CD14-positive monocyte (primary cell): ENCODE measurements at regions not wholly inside any gene's neighbourhood (a gene's known extent, or its start where the extent isn't known, plus 50 kb on each side); places are given as distances from the start of the nearest gene placed in this dataset.

Experiments
- DNase-seq, 3 donors: peaks; one replicate each; pipeline ENCODE4 v3.0.0-alpha.2; 2011 to 2022
- H2AFZ ChIP-seq: 2 replicates; pipeline ENCODE4 v1.6.0; 2012; ENCODE audit warnings: mild to moderate bottlenecking, low read depth, low read length, inconsistent platforms; ENCODE audit not compliant: insufficient read depth, poor library complexity, severe bottlenecking
- H3K27ac ChIP-seq, 2 donors: 1 replicate in 1 of 2; 2 replicates in 1 of 2; pipeline ENCODE4 v1.5.1; 2012 to 2013; ENCODE audit warnings: low read length in 2 of 2, control low read depth in 1 of 2, inconsistent platforms in 1 of 2, low read depth in 1 of 2, mild to moderate bottlenecking in 1 of 2
- H3K27me3 ChIP-seq, 2 donors: one replicate each; pipeline versions ENCODE4 v1.6.0 to v1.6.1; 2011 to 2013; ENCODE audit warnings: low read length in 2 of 2; ENCODE audit not compliant: control insufficient read depth in 2 of 2, insufficient read depth in 2 of 2
- H3K36me3 ChIP-seq, 2 donors: replicated peaks in 1 of 2; 1 replicate in 1 of 2; 2 replicates in 1 of 2; pipeline versions ENCODE4 v1.5.1 to v1.6.1; 2012 to 2013; ENCODE audit warnings: low read length in 2 of 2, control low read depth in 1 of 2, inconsistent platforms in 1 of 2, mild to moderate bottlenecking in 1 of 2; ENCODE audit not compliant: insufficient read depth in 2 of 2, control insufficient read depth in 1 of 2
- H3K4me1 ChIP-seq, 2 donors: 1 replicate in 1 of 2; 2 replicates in 1 of 2; pipeline versions ENCODE4 v1.5.1 to v1.6.1; 2012 to 2013; ENCODE audit warnings: low read length in 2 of 2, control low read depth in 1 of 2, inconsistent platforms in 1 of 2, mild to moderate bottlenecking in 1 of 2, moderate library complexity in 1 of 2; ENCODE audit not compliant: insufficient read depth in 2 of 2, control insufficient read depth in 1 of 2
- H3K4me2 ChIP-seq: replicated peaks from 2 replicates; pipeline ENCODE3; 2012; ENCODE audit warnings: low read length, moderate library complexity, mild to moderate bottlenecking; ENCODE audit not compliant: poor library complexity, severe bottlenecking; ENCODE audit errors: extremely low read depth
- H3K4me3 ChIP-seq, 3 experiments: fragments of 200-600 bp in 1 of 3; sonication (generic) in 1 of 3; replicated peaks in 1 of 3; 1 replicate in 2 of 3; 2 replicates in 1 of 3; pipeline ENCODE4 v1.5.1; 2011 to 2013; ENCODE audit warnings: low read length in 3 of 3, mild to moderate bottlenecking in 3 of 3, control low read depth in 2 of 3, low read depth in 2 of 3, inconsistent platforms in 1 of 3, moderate library complexity in 1 of 3
- H3K79me2 ChIP-seq: 2 replicates; pipeline ENCODE4 v1.6.0; 2012; ENCODE audit warnings: mild to moderate bottlenecking, control low read depth, inconsistent platforms, low read length, moderate library complexity; ENCODE audit not compliant: insufficient read depth
- H3K9ac ChIP-seq: 2 replicates; pipeline ENCODE4 v1.6.0; 2017; ENCODE audit warnings: low read length, mild to moderate bottlenecking; ENCODE audit not compliant: insufficient read depth, poor library complexity, severe bottlenecking
- H3K9me3 ChIP-seq, 2 donors: replicated peaks in 1 of 2; 1 replicate in 1 of 2; 2 replicates in 1 of 2; pipeline versions ENCODE4 v1.5.1 to v1.6.1; 2012 to 2013; ENCODE audit warnings: low read length in 2 of 2, control low read depth in 1 of 2; ENCODE audit not compliant: control insufficient read depth in 1 of 2, insufficient read depth in 1 of 2
- H4K20me1 ChIP-seq: 2 replicates; pipeline ENCODE4 v1.6.0; 2012; ENCODE audit warnings: mild to moderate bottlenecking, low read length, control low read depth, moderate library complexity; ENCODE audit not compliant: insufficient read depth
- H3K27ac Mint-ChIP-seq, 7 donors: one replicate each; pipeline ENCODE4 v1.8.0; 2020; ENCODE audit warnings: mild to moderate bottlenecking in 7 of 7, mixed read lengths in 7 of 7, moderate library complexity in 6 of 7, inconsistent platforms in 2 of 7
- H3K27me3 Mint-ChIP-seq, 3 donors: one replicate each; pipeline ENCODE4 v1.8.0; 2021 to 2022; ENCODE audit warnings: low read depth in 3 of 3, mild to moderate bottlenecking in 3 of 3, mixed read lengths in 3 of 3, moderate library complexity in 3 of 3, inconsistent platforms in 1 of 3
- H3K36me3 Mint-ChIP-seq, 2 donors: one replicate each; pipeline ENCODE4 v1.8.0; 2020; ENCODE audit warnings: mixed read lengths in 2 of 2, inconsistent platforms in 1 of 2, mild to moderate bottlenecking in 1 of 2
- H3K4me1 Mint-ChIP-seq: one replicate; pipeline ENCODE4 v1.8.0; 2020; ENCODE audit warnings: mild to moderate bottlenecking, mixed read lengths
- H3K4me3 Mint-ChIP-seq, 2 donors: one replicate each; pipeline ENCODE4 v1.8.0; 2020; ENCODE audit warnings: mild to moderate bottlenecking in 2 of 2, mixed read lengths in 2 of 2, moderate library complexity in 1 of 2
- H3K9me3 Mint-ChIP-seq, 7 donors: one replicate each; pipeline ENCODE4 v1.8.0; 2020 to 2022; ENCODE audit warnings: mixed read lengths in 7 of 7, mild to moderate bottlenecking in 6 of 7, moderate library complexity in 6 of 7, inconsistent platforms in 2 of 7
- WGBS: methylation state at CpG from one replicate; pipeline ENCODE4 v1.1.5; 2013; ENCODE audit warnings: missing lambda C conversion rate; ENCODE audit not compliant: insufficient coverage; 5-methylcytosine and 5-hydroxymethylcytosine counted together
- intact Hi-C, 2 donors: fragments of 100-400 bp; cut with micrococcal nuclease; formaldehyde crosslinking; loops; one replicate each; pipeline versions ENCODE4 v1.15.0 to v1.15.1; 2023
- TF ChIP-seq, protein P1 (sequence below): fragments of 200-600 bp; IDR thresholded peaks from one replicate; pipeline ENCODE4 v1.8.0; 2022; ENCODE audit warnings: antibody characterized with exemption, mild to moderate bottlenecking

- no peaks in the 10 kb centered on the region for H3K9me3 ChIP-seq
- no peaks in the 10 kb centered on the region for H4K20me1 ChIP-seq
- Mint-ChIP-seq H3K9me3 (peaks cover 0 to 3% (median 0%) of the 10 kb centered on the region in 7 donors), H3K4me3 (no peak overlapping the region), H3K27me3 (peaks cover 10 to 24% (median 13%) of the 10 kb centered on the region in 3 donors), H3K4me1 (peaks cover 3% of the 10 kb centered on the region), H3K27ac (no peak overlapping the region), H3K36me3 (no peaks in the 10 kb centered on the region)
- no peak overlapping the region for H3K4me3 ChIP-seq
- intact Hi-C loops, result no loop called here
- no peak overlapping the region for H2AFZ ChIP-seq
- TF ChIP-seq, protein P1, sequence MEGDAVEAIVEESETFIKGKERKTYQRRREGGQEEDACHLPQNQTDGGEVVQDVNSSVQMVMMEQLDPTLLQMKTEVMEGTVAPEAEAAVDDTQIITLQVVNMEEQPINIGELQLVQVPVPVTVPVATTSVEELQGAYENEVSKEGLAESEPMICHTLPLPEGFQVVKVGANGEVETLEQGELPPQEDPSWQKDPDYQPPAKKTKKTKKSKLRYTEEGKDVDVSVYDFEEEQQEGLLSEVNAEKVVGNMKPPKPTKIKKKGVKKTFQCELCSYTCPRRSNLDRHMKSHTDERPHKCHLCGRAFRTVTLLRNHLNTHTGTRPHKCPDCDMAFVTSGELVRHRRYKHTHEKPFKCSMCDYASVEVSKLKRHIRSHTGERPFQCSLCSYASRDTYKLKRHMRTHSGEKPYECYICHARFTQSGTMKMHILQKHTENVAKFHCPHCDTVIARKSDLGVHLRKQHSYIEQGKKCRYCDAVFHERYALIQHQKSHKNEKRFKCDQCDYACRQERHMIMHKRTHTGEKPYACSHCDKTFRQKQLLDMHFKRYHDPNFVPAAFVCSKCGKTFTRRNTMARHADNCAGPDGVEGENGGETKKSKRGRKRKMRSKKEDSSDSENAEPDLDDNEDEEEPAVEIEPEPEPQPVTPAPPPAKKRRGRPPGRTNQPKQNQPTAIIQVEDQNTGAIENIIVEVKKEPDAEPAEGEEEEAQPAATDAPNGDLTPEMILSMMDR, result no peak
- no peaks in the 10 kb centered on the region for H3K4me1 ChIP-seq
- H3K27me3 ChIP-seq, result peaks cover 0 to 3% of the 10 kb centered on the region in 2 donors
- H3K27ac ChIP-seq, result no peak overlapping the region
- no peak for DNase-seq
- 95% methylated on average over 11 of the region's 16 CpGs for WGBS
- H3K4me2 ChIP-seq, result no peak overlapping the region
- H3K79me2 ChIP-seq, result no peaks in the 10 kb centered on the region
- no peak overlapping the region for H3K9ac ChIP-seq
- no peaks in the 10 kb centered on the region for H3K36me3 ChIP-seq
Measured at GRCh38 chr1:2885001-2885400, 83.5 kb upstream of the TTC34 start.

DNA sequence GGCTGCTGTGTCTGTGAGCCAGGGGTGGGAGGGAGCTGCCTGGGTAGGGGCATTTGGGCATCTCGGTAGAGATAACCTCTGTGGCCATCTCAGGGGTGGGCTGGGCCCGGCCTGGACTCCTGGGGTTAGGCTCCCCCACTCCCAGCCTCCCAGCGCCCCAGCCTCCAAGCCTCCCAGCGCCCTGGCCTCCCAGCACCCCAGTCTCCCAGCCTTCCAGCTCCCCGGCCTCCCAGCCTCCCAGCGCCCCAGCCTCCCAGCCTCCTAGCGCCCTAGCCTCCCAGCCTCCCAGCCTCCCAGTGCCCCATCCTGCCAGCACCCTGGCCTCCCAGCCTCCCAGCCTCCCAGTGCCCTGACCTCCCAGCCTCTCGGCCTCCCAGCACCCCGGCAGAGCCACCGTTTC is 85.1 kb upstream of the TTC34 start:
- H2AFZ ChIP-seq, result no peak overlapping the region
- H3K4me1 Mint-ChIP-seq, result peaks cover 3% of the 10 kb centered on the region

More for the DNA sequence above, 85.1 kb upstream of the TTC34 start:
- H3K9me3 Mint-ChIP-seq, result peaks cover 0 to 3% (median 0%) of the 10 kb centered on the region in 7 donors
- Histone ChIP-seq H3K9ac (no peak overlapping the region), H3K27ac (no peak overlapping the region), H3K9me3 (no peaks in the 10 kb centered on the region), H3K27me3 (peaks cover 0 to 3% of the 10 kb centered on the region in 2 donors), H3K36me3 (no peaks in the 10 kb centered on the region), H3K4me2 (no peak overlapping the region), H3K79me2 (no peaks in the 10 kb centered on the region), H3K4me3 (no peak overlapping the region), H3K4me1 (no peaks in the 10 kb centered on the region), H4K20me1 (no peaks in the 10 kb centered on the region)
- H3K27ac Mint-ChIP-seq, result no peak overlapping the region
- no peak for DNase-seq
- H3K4me3 Mint-ChIP-seq, result no peak overlapping the region
- H3K36me3 Mint-ChIP-seq, result no peaks in the 10 kb centered on the region
- intact Hi-C loops, result no loop called here
- 97% methylated on average over 10 of the region's 10 CpGs for WGBS
- TF ChIP-seq, protein P1, result no peak
- H3K27me3 Mint-ChIP-seq, result peaks cover 10 to 26% (median 13%) of the 10 kb centered on the region in 3 donors
